Psoas muscle (tissue), 7 donors: ENCODE measurements at regions not wholly inside any gene's neighbourhood (a gene's known extent, or its start where the extent isn't known, plus 50 kb on each side); places are given as distances from the start of the nearest gene placed in this dataset.

ENCODE experiments used
- ATAC-seq, 4 donors: fragments of 200-7000 bp; cut with Tn5 transposase; one replicate each; pipeline ENCODE4 v1.9.1; 2020; ENCODE audit warnings: moderate library complexity in 3 of 4, mild to moderate bottlenecking in 2 of 4
- DNase-seq, 2 donors: peaks; one replicate each; pipeline ENCODE4 v3.0.0-alpha.2; 2020
- H3K27ac ChIP-seq: fragments of 200-600 bp; one replicate; pipeline ENCODE4 v1.8.0; 2022
- H3K27me3 ChIP-seq, 3 donors: fragments of 200-600 bp in 1 of 3; one replicate each; pipeline versions ENCODE4 v1.6.1 to v1.8.0; 2013 to 2022; ENCODE audit warnings: low read length in 2 of 3, mild to moderate bottlenecking in 2 of 3, moderate library complexity in 1 of 3; ENCODE audit not compliant: insufficient read depth in 3 of 3
- H3K36me3 ChIP-seq, 2 donors: fragments of 200-600 bp in 1 of 2; one replicate each; pipeline versions ENCODE4 v1.6.1 to v1.8.0; 2013 to 2022; ENCODE audit warnings: low read depth in 1 of 2, mild to moderate bottlenecking in 1 of 2, moderate library complexity in 1 of 2; ENCODE audit not compliant: insufficient read depth in 1 of 2
- H3K4me1 ChIP-seq: fragments of 200-600 bp; one replicate; pipeline ENCODE4 v1.8.0; 2022
- H3K4me3 ChIP-seq: fragments of 200-600 bp; one replicate; pipeline ENCODE4 v1.8.0; 2022; ENCODE audit warnings: mild to moderate bottlenecking
- H3K9me3 ChIP-seq: fragments of 200-600 bp; one replicate; pipeline ENCODE4 v1.8.0; 2022
- CTCF ChIP-seq: fragments of 200-600 bp; IDR thresholded peaks from one replicate; pipeline ENCODE4 v1.8.0; 2022; ENCODE audit warnings: antibody characterized with exemption
- WGBS, 3 donors: extraction: QIAGEN DNeasy Blood & Tissue Kit; methylation state at CpG; one replicate each; pipeline versions ENCODE4 v1.1.6 to v1.1.7; 2013; 5-methylcytosine and 5-hydroxymethylcytosine counted together
- intact Hi-C, 2 donors: fragments of 100-400 bp; cut with DNase I; formaldehyde crosslinking; loops; one replicate each; pipeline versions ENCODE4 v1.11.0 to v1.14.2; 2022
- donor health status: healthy with polysubstance abuse.
- donor health status: DM: no; HTN: no; CAD: no; lungs with moderate emphysema.
- donor health status: Bipolar disorder and iron deficiency.
- donor health status: healthy.
- donor health status: DM: yes; HTN: yes; CAD: no.
- donor health status: DM: no; HTN: no; CAD: no.
- donor health status: DM: yes; HTN: yes; CAD: no.

GRCh38 chr5:17992291-17992690 lies 358.0 kb downstream of the TAF11L14 start:
- ATAC-seq (no peak), DNase-seq (no peak)
- Histone ChIP-seq H3K27me3 (no peaks in the 10 kb centered on the region), H3K4me1 (no peaks in the 10 kb centered on the region), H3K4me3 (no peak overlapping the region), H3K36me3 (no peaks in the 10 kb centered on the region), H3K27ac (no peak overlapping the region), H3K9me3 (no peaks in the 10 kb centered on the region)
- WGBS, 3 donors: 34 to 52% (median 34%) methylated on average over 2 of the region's 2 CpGs
- TF ChIP-seq CTCF: no peak
- intact Hi-C loops: no loop called here

GRCh38 chr5:17995997-17996396 lies 361.7 kb downstream of the TAF11L14 start:
- no peak overlapping the region for H3K4me3 ChIP-seq
- ATAC-seq (no peak), DNase-seq (no peak)
- H3K9me3 ChIP-seq: no peaks in the 10 kb centered on the region
- H3K27ac ChIP-seq: no peak overlapping the region
- intact Hi-C loops: no loop called here
- WGBS, 3 donors: 66 to 79% (median 71%) methylated on average over 3 of the region's 3 CpGs
- no peaks in the 10 kb centered on the region for H3K27me3 ChIP-seq
- no peaks in the 10 kb centered on the region for H3K36me3 ChIP-seq
- no peaks in the 10 kb centered on the region for H3K4me1 ChIP-seq
- TF ChIP-seq CTCF: no peak

- no peak for TF ChIP-seq CTCF
- DNase-seq (no peak), ATAC-seq (no peak)
These were observed 365.6 kb downstream of the TAF11L14 start for GRCh38 chr5:17999858-18000257.

GRCh38 chr5:18000744-18001143 lies 366.5 kb downstream of the TAF11L14 start:
- intact Hi-C loops: no loop called here
- TF ChIP-seq CTCF: no peak
- no peaks in the 10 kb centered on the region for H3K27me3 ChIP-seq
- no peak for ATAC-seq
- H3K4me3 ChIP-seq: no peak overlapping the region
- H3K36me3 ChIP-seq: no peaks in the 10 kb centered on the region
- no peak for DNase-seq
- WGBS, 3 donors: 63 to 79% (median 75%) methylated on average over 4 of the region's 4 CpGs
- no peaks in the 10 kb centered on the region for H3K9me3 ChIP-seq
- no peaks in the 10 kb centered on the region for H3K4me1 ChIP-seq
- no peak overlapping the region for H3K27ac ChIP-seq

More at GRCh38 chr5:17999858-18000257, 365.6 kb downstream of the TAF11L14 start:
- H3K4me3 ChIP-seq: no peak overlapping the region
- no peaks in the 10 kb centered on the region for H3K27me3 ChIP-seq
- intact Hi-C loops: no loop called here
- WGBS, 3 donors: 90 to 98% (median 93%) methylated on average over 2 of the region's 2 CpGs
- H3K4me1 ChIP-seq: no peaks in the 10 kb centered on the region
- no peak overlapping the region for H3K27ac ChIP-seq
- H3K36me3 ChIP-seq: no peaks in the 10 kb centered on the region
- no peaks in the 10 kb centered on the region for H3K9me3 ChIP-seq

- ATAC-seq (no peak), DNase-seq (no peak)
- no peaks in the 10 kb centered on the region for H3K27me3 ChIP-seq
- no peak overlapping the region for H3K27ac ChIP-seq
- H3K9me3 ChIP-seq: no peaks in the 10 kb centered on the region
- intact Hi-C loops: no loop called here
- no peak overlapping the region for H3K4me3 ChIP-seq
- no peak for TF ChIP-seq CTCF
- no peaks in the 10 kb centered on the region for H3K4me1 ChIP-seq
- H3K36me3 ChIP-seq: no peaks in the 10 kb centered on the region
These were observed 369.1 kb downstream of the TAF11L14 start for GRCh38 chr5:18003312-18003711.
